HEK293T (cell line): ENCODE measurements at regions not wholly inside any gene's neighbourhood (a gene's known extent, or its start where the extent isn't known, plus 50 kb on each side); places are given as distances from the start of the nearest gene placed in this dataset.

ENCODE experiments used
- CTCF ChIA-PET: fragments of 350-600 bp; formaldehyde crosslinking; extraction: SDS; loops from one replicate; lab custom pipeline; 2021; ENCODE audit warnings: antibody characterized with exemption, inconsistent platforms; lab: Yijun Ruan, JAX
- POLR2A ChIA-PET: fragments of 350-600 bp; formaldehyde crosslinking; extraction: SDS; loops from one replicate; lab custom pipeline; 2020; ENCODE audit warnings: antibody characterized with exemption, inconsistent platforms; lab: Yijun Ruan, JAX
- DNase-seq: peaks from one replicate; pipeline ENCODE4 v3.0.0; 2012; ENCODE audit warnings: mixed read lengths; ENCODE audit errors: extremely low spot score
- ARNT ChIP-seq: fragments of 450-650 bp; IDR thresholded peaks from 2 replicates; pipeline ENCODE4 v1.6.1; 2017; ENCODE audit warnings: mild to moderate bottlenecking
- BHLHE40 ChIP-seq: fragments of 450-650 bp; IDR thresholded peaks from 2 replicates; pipeline ENCODE4 v1.6.1; 2016; ENCODE audit warnings: mild to moderate bottlenecking, moderate library complexity, borderline replicate concordance
- CTBP1 ChIP-seq: fragments of 450-650 bp; IDR thresholded peaks from 2 replicates; pipeline ENCODE4 v1.6.1; 2016; ENCODE audit warnings: borderline replicate concordance
- ELF4 ChIP-seq: fragments of 450-650 bp; IDR thresholded peaks from 2 replicates; pipeline ENCODE4 v1.6.1; 2017; ENCODE audit warnings: antibody characterized with exemption
- FOXA1 ChIP-seq: fragments of 450-650 bp; IDR thresholded peaks from 2 replicates; pipeline ENCODE4 v1.6.1; 2016; ENCODE audit warnings: mild to moderate bottlenecking
- FOXK2 ChIP-seq: fragments of 450-650 bp; IDR thresholded peaks from 2 replicates; pipeline ENCODE4 v1.6.1; 2016; ENCODE audit warnings: mild to moderate bottlenecking
- FOXM1 ChIP-seq: fragments of 450-650 bp; IDR thresholded peaks from 2 replicates; pipeline ENCODE4 v1.6.1; 2017; ENCODE audit warnings: mild to moderate bottlenecking, borderline replicate concordance
- HDGF ChIP-seq: fragments of 450-650 bp; IDR thresholded peaks from 2 replicates; pipeline ENCODE4 v1.6.1; 2017; ENCODE audit warnings: antibody characterized with exemption, borderline replicate concordance
- L3MBTL2 ChIP-seq: fragments of 450-650 bp; conservative IDR thresholded peaks from 2 replicates; pipeline ENCODE4 v1.6.1; 2016; ENCODE audit warnings: mild to moderate bottlenecking
- LEF1 ChIP-seq: fragments of 450-650 bp; IDR thresholded peaks from 2 replicates; pipeline ENCODE4 v1.6.1; 2017; ENCODE audit warnings: mild to moderate bottlenecking, borderline replicate concordance
- NFRKB ChIP-seq: fragments of 450-650 bp; IDR thresholded peaks from 2 replicates; pipeline ENCODE4 v1.6.1; 2016; ENCODE audit warnings: mild to moderate bottlenecking, moderate library complexity
- SP1 ChIP-seq: fragments of 450-650 bp; IDR thresholded peaks from 2 replicates; pipeline ENCODE4 v1.6.1; 2017
- SUZ12 ChIP-seq: fragments of 450-650 bp; IDR thresholded peaks from 2 replicates; pipeline ENCODE4 v1.6.1; 2016; ENCODE audit warnings: mild to moderate bottlenecking
- TARDBP ChIP-seq: fragments of 450-650 bp; IDR thresholded peaks from 2 replicates; pipeline ENCODE4 v1.6.1; 2016
- ZNF384 ChIP-seq: fragments of 450-650 bp; IDR thresholded peaks from 2 replicates; pipeline ENCODE4 v1.6.1; 2016
- TF ChIP-seq, protein P1 (sequence below): fragments of 450-650 bp; IDR thresholded peaks from 2 replicates; pipeline ENCODE4 v1.6.1; 2016

DNA sequence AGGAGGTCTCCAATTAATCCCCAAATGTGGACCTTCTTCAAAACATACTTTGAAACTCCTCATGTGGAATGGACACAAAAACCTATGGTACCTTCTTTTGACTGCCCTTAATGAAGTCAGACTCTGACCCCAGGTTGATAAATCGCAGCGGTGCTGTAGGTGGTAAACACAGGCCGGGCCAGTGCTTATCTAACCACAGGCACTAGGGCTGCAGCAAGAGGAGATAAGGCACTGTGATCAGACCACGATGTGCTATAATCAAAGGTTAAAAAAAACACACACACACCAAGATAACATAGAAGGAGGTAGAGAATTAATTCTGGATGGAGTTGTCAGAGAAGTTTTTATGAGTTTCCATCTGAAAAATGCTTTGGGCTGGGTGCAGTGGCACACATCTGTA, 52.3 kb upstream of the SIPA1L2 start:
- DNase-seq, result no peak
- TF ChIP-seq SUZ12 (no peak), HDGF (no peak), TARDBP (no peak), LEF1 (no peak), ELF4 (no peak), ARNT (no peak), BHLHE40 (no peak), FOXM1 (no peak)
- ChIA-PET POLR2A (no interaction called here), CTCF (no interaction called here)

DNA sequence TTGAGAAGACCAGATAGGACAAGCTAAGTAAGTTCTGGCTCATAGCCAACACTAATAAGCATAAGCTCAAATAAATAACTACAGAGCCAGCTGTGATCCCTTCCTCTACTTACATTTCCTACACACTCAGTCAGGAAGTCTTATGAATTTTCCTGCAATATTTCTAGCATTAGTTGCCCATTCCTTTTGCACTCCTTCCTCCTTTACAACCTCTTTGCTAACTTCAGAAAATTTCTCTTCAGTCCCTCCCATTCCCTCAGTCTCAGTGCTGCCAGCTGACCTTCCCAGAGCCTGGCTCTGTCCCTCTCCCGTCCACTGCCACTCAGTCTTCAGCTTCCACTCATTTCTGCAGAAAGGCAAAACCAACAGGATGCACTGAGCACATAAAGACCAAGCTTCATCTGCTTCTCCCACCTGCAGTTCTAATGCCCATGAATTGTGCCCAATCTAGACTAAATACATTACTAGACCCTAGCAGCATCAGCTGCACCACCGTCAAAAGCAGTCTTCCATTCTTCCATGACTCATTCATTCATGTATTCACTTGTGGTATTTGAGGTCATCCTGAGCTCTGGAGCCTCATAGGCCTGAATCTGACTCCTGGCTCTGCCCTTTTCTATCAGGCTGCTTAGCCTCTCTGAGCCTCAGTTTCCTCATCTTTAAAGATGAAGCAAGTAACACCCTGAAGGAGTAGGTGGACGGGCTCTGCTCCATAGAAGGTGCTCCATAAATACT, 54.6 kb upstream of the SIPA1L2 start:
- TF ChIP-seq CTBP1 (no peak), ARNT (no peak), ZNF384 (no peak), FOXA1 (no peak), LEF1 (no peak), FOXK2 (no peak)
- ChIA-PET CTCF (interaction anchor here (1.4 kb wide), 1 partner anchor 9 kb away, joined by 3 read pairs; no protein-coding TSS in a partner anchor), POLR2A (interaction anchor here (1.4 kb wide), 1 partner anchor 15 kb away, joined by 3 read pairs; no protein-coding TSS in a partner anchor)

DNA sequence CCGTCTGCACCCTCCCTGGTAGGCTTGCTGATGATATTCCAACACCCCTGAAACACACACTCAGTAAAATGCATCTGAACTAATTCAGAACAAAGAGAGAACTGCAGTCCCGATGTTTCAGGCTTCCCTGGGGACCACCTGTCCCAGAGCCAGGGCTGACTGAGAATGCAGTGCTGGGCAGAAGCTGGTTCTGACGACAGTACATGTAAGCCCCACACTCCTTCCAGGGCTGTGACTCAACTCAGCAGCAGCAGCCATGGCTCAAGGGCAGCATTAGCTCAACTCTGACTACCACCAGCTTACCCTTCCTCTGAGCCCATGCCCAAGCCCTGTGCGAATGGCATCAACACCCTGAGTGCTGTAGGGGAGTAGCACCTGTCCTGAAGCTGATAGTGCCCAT, 56.4 kb upstream of the SIPA1L2 start:
- DNase-seq, result no peak
- ChIA-PET CTCF (no interaction called here), POLR2A (no interaction called here)
- TF ChIP-seq, protein P1, sequence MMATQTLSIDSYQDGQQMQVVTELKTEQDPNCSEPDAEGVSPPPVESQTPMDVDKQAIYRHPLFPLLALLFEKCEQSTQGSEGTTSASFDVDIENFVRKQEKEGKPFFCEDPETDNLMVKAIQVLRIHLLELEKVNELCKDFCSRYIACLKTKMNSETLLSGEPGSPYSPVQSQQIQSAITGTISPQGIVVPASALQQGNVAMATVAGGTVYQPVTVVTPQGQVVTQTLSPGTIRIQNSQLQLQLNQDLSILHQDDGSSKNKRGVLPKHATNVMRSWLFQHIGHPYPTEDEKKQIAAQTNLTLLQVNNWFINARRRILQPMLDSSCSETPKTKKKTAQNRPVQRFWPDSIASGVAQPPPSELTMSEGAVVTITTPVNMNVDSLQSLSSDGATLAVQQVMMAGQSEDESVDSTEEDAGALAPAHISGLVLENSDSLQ, result no peak
- TF ChIP-seq SP1 (no peak), HDGF (no peak), ZNF384 (no peak), SUZ12 (no peak), CTBP1 (no peak), FOXA1 (no peak)

More for the DNA sequence above, 54.6 kb upstream of the SIPA1L2 start:
- no peak for DNase-seq

DNA sequence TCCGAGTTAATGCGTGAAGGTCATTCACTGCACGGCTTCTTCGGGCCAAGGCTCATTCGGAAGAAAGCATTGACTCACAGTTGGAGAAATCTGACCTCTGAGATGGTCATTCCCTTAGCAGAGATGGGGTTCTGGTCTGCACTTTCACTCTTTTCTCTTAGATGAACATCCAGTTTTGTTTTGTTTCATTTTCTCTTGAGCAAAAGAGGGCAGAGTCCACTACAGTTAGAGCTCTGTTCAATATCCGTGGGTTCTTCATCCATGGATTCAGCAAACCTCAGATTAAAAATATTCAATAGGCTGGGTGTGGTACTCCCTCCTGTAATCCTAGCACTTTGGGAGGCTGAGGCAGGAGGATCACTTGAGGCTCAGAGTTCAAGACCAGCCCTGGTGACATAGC, 57.4 kb upstream of the SIPA1L2 start:
- no peak for TF ChIP-seq SP1
- no peak for TF ChIP-seq FOXM1
- TF ChIP-seq BHLHE40, result no peak
- no peak for TF ChIP-seq ELF4
- no peak for TF ChIP-seq FOXK2
- TF ChIP-seq LEF1, result no peak
- TF ChIP-seq HDGF, result no peak
- no peak for TF ChIP-seq L3MBTL2
- DNase-seq, result no peak
- POLR2A ChIA-PET, result no interaction called here
- CTCF ChIA-PET, result no interaction called here

DNA sequence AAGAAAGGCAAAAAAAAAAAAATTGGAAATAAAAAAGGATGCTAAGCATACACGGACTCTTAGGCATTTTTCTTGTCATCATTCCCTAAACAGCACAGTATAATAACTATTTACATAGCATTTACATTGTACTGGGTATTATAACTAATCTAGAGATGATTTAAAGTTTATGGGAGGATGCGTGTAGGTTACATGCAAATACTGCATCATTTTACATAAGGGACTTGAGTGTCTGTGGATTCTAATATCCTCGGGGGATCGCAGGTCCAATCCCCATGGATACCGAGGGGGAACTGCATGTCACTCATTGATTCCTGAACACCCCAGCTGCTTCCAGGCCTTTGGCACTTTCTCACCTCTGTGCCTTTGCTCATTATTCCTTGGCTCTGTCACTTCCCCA, 57.8 kb upstream of the SIPA1L2 start:
- TF ChIP-seq ZNF384 (no peak), ARNT (no peak), ELF4 (no peak), FOXM1 (no peak), FOXK2 (no peak), FOXA1 (no peak), NFRKB (no peak), TARDBP (no peak), SP1 (no peak), HDGF (no peak), LEF1 (no peak), L3MBTL2 (no peak), CTBP1 (no peak), SUZ12 (no peak), BHLHE40 (no peak)
- TF ChIP-seq, protein P1, result no peak
- DNase-seq, result no peak
- CTCF ChIA-PET, result no interaction called here
- POLR2A ChIA-PET, result no interaction called here

DNA sequence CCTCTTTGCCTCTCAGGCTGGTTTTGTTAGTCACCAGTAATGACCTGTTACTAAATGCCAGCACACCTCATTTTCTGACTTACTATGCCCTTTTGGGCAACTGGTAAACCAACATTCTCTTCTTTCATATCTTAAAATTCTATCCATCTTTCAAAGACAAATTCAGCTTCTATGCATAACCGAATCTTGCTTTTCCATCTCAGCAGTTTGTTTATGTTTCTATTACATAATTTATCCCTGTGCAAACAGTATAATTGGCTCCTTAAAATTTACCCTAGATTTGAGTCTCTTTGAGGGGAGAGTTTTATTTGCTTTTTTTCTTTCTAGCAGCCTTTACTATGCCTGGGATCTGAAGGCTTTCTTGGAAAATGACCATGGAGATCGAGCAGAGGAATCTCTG, 58.5 kb upstream of the SIPA1L2 start:
- DNase-seq, result no peak
- CTCF ChIA-PET, result no interaction called here
- POLR2A ChIA-PET, result no interaction called here
- no peak for TF ChIP-seq FOXM1
- no peak for TF ChIP-seq FOXK2
- TF ChIP-seq FOXA1, result no peak
- TF ChIP-seq SUZ12, result no peak
- no peak for TF ChIP-seq SP1
- no peak for TF ChIP-seq ZNF384
- TF ChIP-seq ARNT, result no peak
- TF ChIP-seq, protein P1, result no peak
- no peak for TF ChIP-seq ELF4
- no peak for TF ChIP-seq BHLHE40
- no peak for TF ChIP-seq CTBP1
- TF ChIP-seq LEF1, result no peak
- TF ChIP-seq L3MBTL2, result no peak
- TF ChIP-seq NFRKB, result no peak
- TF ChIP-seq HDGF, result no peak
